HAP-1 (cell line): ENCODE measurements at regions not wholly inside any gene's neighbourhood (a gene's known extent, or its start where the extent isn't known, plus 50 kb on each side); places are given as distances from the start of the nearest gene placed in this dataset.

Experiments
- DNase-seq, 2 experiments: peaks; one replicate each; pipeline ENCODE4 v3.0.0-alpha.2; 2016 to 2020; ENCODE audit warnings: low spot score in 2 of 2
- H3K27me3 ChIP-seq: fragments of 250-450 bp; sonication (Bioruptor Pico); 2 replicates; pipeline ENCODE4 v1.5.1; 2020; ENCODE audit warnings: low read depth, mild to moderate bottlenecking, moderate library complexity
- H3K36me3 ChIP-seq: fragments of 250-450 bp; sonication (Bioruptor Pico); replicated peaks from 2 replicates; pipeline ENCODE4 v1.5.1; 2020; ENCODE audit warnings: mild to moderate bottlenecking
- H3K4me1 ChIP-seq: fragments of 250-450 bp; sonication (Bioruptor Pico); 2 replicates; pipeline ENCODE4 v1.5.1; 2020; ENCODE audit warnings: mild to moderate bottlenecking
- H3K4me3 ChIP-seq: fragments of 250-450 bp; sonication (Bioruptor Pico); 2 replicates; pipeline ENCODE4 v1.5.1; 2020; ENCODE audit warnings: mild to moderate bottlenecking, moderate library complexity
- H3K9me3 ChIP-seq: fragments of 250-450 bp; sonication (Bioruptor Pico); 2 replicates; pipeline ENCODE4 v1.5.1; 2020; ENCODE audit warnings: mild to moderate bottlenecking, moderate library complexity
- in situ Hi-C: fragments of 300-500 bp; cut with MboI; formaldehyde crosslinking; loops from 3 replicates; pipeline ENCODE4 v1.14.3; 2020; ENCODE audit warnings: low sequenced_read_pairs, inconsistent platforms, mixed read lengths

DNA sequence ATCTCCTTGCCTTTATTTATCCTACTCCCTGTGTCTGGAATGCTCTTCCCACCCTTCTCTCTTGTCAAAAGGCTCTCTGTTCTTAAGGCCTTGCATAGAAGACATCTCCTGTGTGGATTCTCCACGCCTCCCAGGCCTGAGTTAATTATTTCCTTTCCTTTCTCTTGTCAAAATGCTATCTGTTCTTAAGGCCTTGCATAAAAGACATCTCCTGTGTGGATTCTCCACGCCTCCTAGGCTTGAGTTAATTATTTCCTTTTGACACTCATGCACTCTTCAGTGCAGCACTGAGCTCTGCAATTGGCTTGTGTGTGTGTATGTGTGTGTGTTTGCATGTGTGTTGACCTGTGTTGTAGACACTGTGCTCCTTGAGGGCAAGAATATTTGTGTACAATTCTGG, 52.1 kb upstream of the DCD start:
- Histone ChIP-seq H3K4me3 (no peak overlapping the region), H3K9me3 (no peaks in the 10 kb centered on the region), H3K4me1 (no peaks in the 10 kb centered on the region), H3K36me3 (no peaks in the 10 kb centered on the region), H3K27me3 (peaks cover 8% of the 10 kb centered on the region; the same call in 1 of the 2 replicates)
- in situ Hi-C loops = no loop called here
- DNase-seq = no peak
